Choroid plexus epithelial cell (primary cell): ENCODE measurements at regions not wholly inside any gene's neighbourhood (a gene's known extent, or its start where the extent isn't known, plus 50 kb on each side); places are given as distances from the start of the nearest gene placed in this dataset.

ENCODE experiments used
- DNase-seq: peaks from one replicate; pipeline ENCODE4 v3.0.0-alpha.2; 2010; ENCODE audit warnings: low read depth
- H3K4me3 ChIP-seq: 2 replicates; pipeline ENCODE4 v1.5.1; 2011; ENCODE audit warnings: low read depth, mild to moderate bottlenecking, control low read depth, low read length, moderate library complexity
- CTCF ChIP-seq: conservative IDR thresholded peaks from 2 replicates; pipeline ENCODE4 v1.5.1; 2011; ENCODE audit warnings: low read depth, mild to moderate bottlenecking, control low read depth, inconsistent platforms, low read length, moderate library complexity

GRCh38 chr7:142548978-142549377 lies 200.3 kb upstream of the PRSS1 start:
- no peak for TF ChIP-seq CTCF
- no peak overlapping the region for H3K4me3 ChIP-seq
- DNase-seq = peak; percentile 38

- DNase-seq = no peak
- no peak overlapping the region for H3K4me3 ChIP-seq
- TF ChIP-seq CTCF = no peak
Observed at GRCh38 chr7:142546452-142546851, 202.8 kb upstream of the PRSS1 start.

- DNase-seq = peak; percentile 73
- no peak overlapping the region for H3K4me3 ChIP-seq
- no peak for TF ChIP-seq CTCF
Observed at GRCh38 chr7:142542942-142543341, 206.3 kb upstream of the PRSS1 start.

- TF ChIP-seq CTCF = no peak
- no peak overlapping the region for H3K4me3 ChIP-seq
- no peak for DNase-seq
Observed at GRCh38 chr7:142542105-142542504, 207.2 kb upstream of the PRSS1 start.

- no peak for DNase-seq
- no peak overlapping the region for H3K4me3 ChIP-seq
- TF ChIP-seq CTCF = no peak
Observed at GRCh38 chr7:142540371-142540770, 208.9 kb upstream of the PRSS1 start.

- no peak for TF ChIP-seq CTCF
- DNase-seq = peak; percentile 64
- H3K4me3 ChIP-seq = no peak overlapping the region
Observed at GRCh38 chr7:142539901-142540300, 209.4 kb upstream of the PRSS1 start.

- no peak for TF ChIP-seq CTCF
- DNase-seq = no peak
Observed at GRCh38 chr7:142537760-142538159, 211.5 kb upstream of the PRSS1 start.

More at GRCh38 chr7:142537760-142538159, 211.5 kb upstream of the PRSS1 start:
- H3K4me3 ChIP-seq = no peak overlapping the region
